ENCODE measurements at regions not wholly inside any gene's neighbourhood (a gene's known extent, or its start where the extent isn't known, plus 50 kb on each side); places are given as distances from the start of the nearest gene placed in this dataset.
A peak's percentile ranks its signal among the peaks of the same experiment; 100 is the strongest.

GRCh38 chr14:34078117-34078743 lies 127.4 kb upstream of the EGLN3 start:
- no peak for DNase-seq (ENCODE audit: insufficient read length)
- FAIRE-seq: no peak
- no peak for TF ChIP-seq POLR2AphosphoS5 (IDR thresholded peaks at IDR 0.05; ENCODE audit: low read depth, low read length)
- TF ChIP-seq TAF1 (IDR thresholded peaks at IDR 0.05; ENCODE audit: borderline replicate concordance, low read depth, low read length): no peak
- TF ChIP-seq POLR2A (IDR thresholded peaks at IDR 0.05; ENCODE audit: low read depth, low read length): no peak

GRCh38 chr14:34075826-34076225 lies 125.0 kb upstream of the EGLN3 start:
- no peak for TF ChIP-seq TAF1 (IDR thresholded peaks at IDR 0.05; ENCODE audit: borderline replicate concordance, low read depth, low read length)
- TF ChIP-seq POLR2AphosphoS5 (IDR thresholded peaks at IDR 0.05; ENCODE audit: low read depth, low read length): no peak
- no peak for TF ChIP-seq POLR2A (IDR thresholded peaks at IDR 0.05; ENCODE audit: low read depth, low read length)
- FAIRE-seq: no peak
- no peak for DNase-seq (ENCODE audit: insufficient read length)

GRCh38 chr14:34075042-34075744 lies 124.3 kb upstream of the EGLN3 start:
- TF ChIP-seq POLR2AphosphoS5 (IDR thresholded peaks at IDR 0.05; ENCODE audit: low read depth, low read length) (no peak), POLR2A (IDR thresholded peaks at IDR 0.05; ENCODE audit: low read depth, low read length) (no peak), TAF1 (IDR thresholded peaks at IDR 0.05; ENCODE audit: borderline replicate concordance, low read depth, low read length) (no peak)
- DNase-seq (ENCODE audit: insufficient read length): no peak
- peak; percentile 76 for FAIRE-seq

- TF ChIP-seq TAF1 (IDR thresholded peaks at IDR 0.05; ENCODE audit: borderline replicate concordance, low read depth, low read length): no peak
- no peak for TF ChIP-seq POLR2A (IDR thresholded peaks at IDR 0.05; ENCODE audit: low read depth, low read length)
- no peak for TF ChIP-seq POLR2AphosphoS5 (IDR thresholded peaks at IDR 0.05; ENCODE audit: low read depth, low read length)
- DNase-seq (ENCODE audit: insufficient read length): no peak
- FAIRE-seq: no peak
These were observed 122.0 kb upstream of the EGLN3 start for GRCh38 chr14:34072921-34073320.

GRCh38 chr14:34072401-34072800 lies 121.5 kb upstream of the EGLN3 start:
- DNase-seq (ENCODE audit: insufficient read length) (no peak), FAIRE-seq (no peak)
- no peak for TF ChIP-seq TAF1 (IDR thresholded peaks at IDR 0.05; ENCODE audit: borderline replicate concordance, low read depth, low read length)

- no peak for DNase-seq (ENCODE audit: insufficient read length)
- FAIRE-seq: no peak
- no peak for TF ChIP-seq POLR2A (IDR thresholded peaks at IDR 0.05; ENCODE audit: low read depth, low read length)
These were observed 120.1 kb upstream of the EGLN3 start for GRCh38 chr14:34070917-34071407.

GRCh38 chr14:34069854-34070582 lies 119.1 kb upstream of the EGLN3 start:
- FAIRE-seq (no peak), DNase-seq (ENCODE audit: insufficient read length) (no peak)
- TF ChIP-seq POLR2AphosphoS5 (IDR thresholded peaks at IDR 0.05; ENCODE audit: low read depth, low read length) (no peak), TAF1 (IDR thresholded peaks at IDR 0.05; ENCODE audit: borderline replicate concordance, low read depth, low read length) (no peak), POLR2A (IDR thresholded peaks at IDR 0.05; ENCODE audit: low read depth, low read length) (no peak)

GRCh38 chr14:34067587-34067986 lies 116.7 kb upstream of the EGLN3 start:
- no peak for TF ChIP-seq POLR2A (IDR thresholded peaks at IDR 0.05; ENCODE audit: low read depth, low read length)
- TF ChIP-seq TAF1 (IDR thresholded peaks at IDR 0.05; ENCODE audit: borderline replicate concordance, low read depth, low read length): no peak
- no peak for TF ChIP-seq POLR2AphosphoS5 (IDR thresholded peaks at IDR 0.05; ENCODE audit: low read depth, low read length)
- no peak for DNase-seq (ENCODE audit: insufficient read length)
- no peak for FAIRE-seq

GRCh38 chr14:34065690-34066391 lies 115.0 kb upstream of the EGLN3 start:
- FAIRE-seq: no peak
- no peak for DNase-seq (ENCODE audit: insufficient read length)

GRCh38 chr14:34065236-34065635 lies 114.4 kb upstream of the EGLN3 start:
- no peak for DNase-seq (ENCODE audit: insufficient read length)
- TF ChIP-seq POLR2A (IDR thresholded peaks at IDR 0.05; ENCODE audit: low read depth, low read length): no peak
- no peak for TF ChIP-seq POLR2AphosphoS5 (IDR thresholded peaks at IDR 0.05; ENCODE audit: low read depth, low read length)
- no peak for TF ChIP-seq TAF1 (IDR thresholded peaks at IDR 0.05; ENCODE audit: borderline replicate concordance, low read depth, low read length)
- FAIRE-seq: no peak

More at GRCh38 chr14:34065690-34066391, 115.0 kb upstream of the EGLN3 start:
- TF ChIP-seq TAF1 (IDR thresholded peaks at IDR 0.05; ENCODE audit: borderline replicate concordance, low read depth, low read length): no peak
- no peak for TF ChIP-seq POLR2AphosphoS5 (IDR thresholded peaks at IDR 0.05; ENCODE audit: low read depth, low read length)
- no peak for TF ChIP-seq POLR2A (IDR thresholded peaks at IDR 0.05; ENCODE audit: low read depth, low read length)

- DNase-seq (ENCODE audit: insufficient read length): no peak
- FAIRE-seq: no peak
- TF ChIP-seq TAF1 (IDR thresholded peaks at IDR 0.05; ENCODE audit: borderline replicate concordance, low read depth, low read length) (no peak), POLR2A (IDR thresholded peaks at IDR 0.05; ENCODE audit: low read depth, low read length) (no peak), POLR2AphosphoS5 (IDR thresholded peaks at IDR 0.05; ENCODE audit: low read depth, low read length) (no peak)
These were observed 113.5 kb upstream of the EGLN3 start for GRCh38 chr14:34064349-34064748.

Data from GM12892 (cell line).